ENCODE measurements at regions not wholly inside any gene's neighbourhood (a gene's known extent, or its start where the extent isn't known, plus 50 kb on each side); places are given as distances from the start of the nearest gene placed in this dataset.

- Mint-ChIP-seq H3K27me3 (ENCODE audit: insufficient read depth, unreplicated experiment) (peaks cover 4% of the 10 kb centered on the region), H3K4me3 (ENCODE audit: unreplicated experiment) (no peak overlapping the region), H3K36me3 (ENCODE audit: insufficient read depth, unreplicated experiment) (no peaks in the 10 kb centered on the region), H3K27ac (ENCODE audit: unreplicated experiment) (no peak overlapping the region), H3K4me1 (ENCODE audit: low read depth, unreplicated experiment) (no peaks in the 10 kb centered on the region), H3K9me3 (ENCODE audit: unreplicated experiment) (no peaks in the 10 kb centered on the region)
- BruUV-seq (replicated peaks) = no TSS peak
- no peak for DNase-seq
- no peak overlapping the region for H3K4me3 ChIP-seq (ENCODE audit: low read depth, low read length)
- no peaks in the 10 kb centered on the region for H3K27me3 ChIP-seq (replicated peaks; ENCODE audit: control insufficient read depth, insufficient read depth, low read length)
- ChIA-PET CTCF (no interaction called here), POLR2A (no interaction called here)
- H3K36me3 ChIP-seq (ENCODE audit: control insufficient read depth, insufficient read depth, low read length) = no peaks in the 10 kb centered on the region
- H3K4me1 ChIP-seq = no peaks in the 10 kb centered on the region
- no peaks in the 10 kb centered on the region for H3K9me3 ChIP-seq
- TF ChIP-seq, protein P1, sequence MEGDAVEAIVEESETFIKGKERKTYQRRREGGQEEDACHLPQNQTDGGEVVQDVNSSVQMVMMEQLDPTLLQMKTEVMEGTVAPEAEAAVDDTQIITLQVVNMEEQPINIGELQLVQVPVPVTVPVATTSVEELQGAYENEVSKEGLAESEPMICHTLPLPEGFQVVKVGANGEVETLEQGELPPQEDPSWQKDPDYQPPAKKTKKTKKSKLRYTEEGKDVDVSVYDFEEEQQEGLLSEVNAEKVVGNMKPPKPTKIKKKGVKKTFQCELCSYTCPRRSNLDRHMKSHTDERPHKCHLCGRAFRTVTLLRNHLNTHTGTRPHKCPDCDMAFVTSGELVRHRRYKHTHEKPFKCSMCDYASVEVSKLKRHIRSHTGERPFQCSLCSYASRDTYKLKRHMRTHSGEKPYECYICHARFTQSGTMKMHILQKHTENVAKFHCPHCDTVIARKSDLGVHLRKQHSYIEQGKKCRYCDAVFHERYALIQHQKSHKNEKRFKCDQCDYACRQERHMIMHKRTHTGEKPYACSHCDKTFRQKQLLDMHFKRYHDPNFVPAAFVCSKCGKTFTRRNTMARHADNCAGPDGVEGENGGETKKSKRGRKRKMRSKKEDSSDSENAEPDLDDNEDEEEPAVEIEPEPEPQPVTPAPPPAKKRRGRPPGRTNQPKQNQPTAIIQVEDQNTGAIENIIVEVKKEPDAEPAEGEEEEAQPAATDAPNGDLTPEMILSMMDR (IDR thresholded peaks at IDR 0.05; ENCODE audit: insufficient read depth in 1 of 2, low read depth in 1 of 2, low read length in 1 of 2, severe bottlenecking in 1 of 2, unreplicated experiment in 1 of 2) = no peak
- intact Hi-C loops (cut with micrococcal nuclease; ENCODE audit: unreplicated experiment) = no loop called here
Observed at GRCh38 chr18:30632071-30632698, 410.4 kb downstream of the DSC3 start.

- intact Hi-C loops (cut with micrococcal nuclease; ENCODE audit: unreplicated experiment) = no loop called here
- H3K4me1 ChIP-seq = no peaks in the 10 kb centered on the region
- H3K4me3 Mint-ChIP-seq (ENCODE audit: unreplicated experiment) = no peak overlapping the region
Observed at GRCh38 chr18:30625961-30626360, 416.6 kb downstream of the DSC3 start.

GRCh38 chr18:30623401-30624065 is 419.0 kb downstream of the DSC3 start:
- Histone ChIP-seq H3K4me1 (no peaks in the 10 kb centered on the region), H3K36me3 (ENCODE audit: control insufficient read depth, insufficient read depth, low read length) (no peaks in the 10 kb centered on the region), H3K27me3 (replicated peaks; ENCODE audit: control insufficient read depth, insufficient read depth, low read length) (no peaks in the 10 kb centered on the region), H3K4me3 (ENCODE audit: low read depth, low read length) (no peak overlapping the region), H3K9me3 (no peaks in the 10 kb centered on the region)
- intact Hi-C loops (cut with micrococcal nuclease; ENCODE audit: unreplicated experiment) = no loop called here
- no peak overlapping the region for H3K4me3 Mint-ChIP-seq (ENCODE audit: unreplicated experiment)
- no TSS peak for BruUV-seq (replicated peaks)
- no peak overlapping the region for H3K27ac Mint-ChIP-seq (ENCODE audit: unreplicated experiment)
- ChIA-PET CTCF (no interaction called here), POLR2A (no interaction called here)
- no peaks in the 10 kb centered on the region for H3K4me1 Mint-ChIP-seq (ENCODE audit: low read depth, unreplicated experiment)
- no peaks in the 10 kb centered on the region for H3K9me3 Mint-ChIP-seq (ENCODE audit: unreplicated experiment)
- peaks cover 5% of the 10 kb centered on the region for H3K27me3 Mint-ChIP-seq (ENCODE audit: insufficient read depth, unreplicated experiment)
- DNase-seq = no peak
- H3K36me3 Mint-ChIP-seq (ENCODE audit: insufficient read depth, unreplicated experiment) = no peaks in the 10 kb centered on the region
- TF ChIP-seq, protein P1 (IDR thresholded peaks at IDR 0.05; ENCODE audit: insufficient read depth in 1 of 2, low read depth in 1 of 2, low read length in 1 of 2, severe bottlenecking in 1 of 2, unreplicated experiment in 1 of 2) = no peak

More at GRCh38 chr18:30625961-30626360, 416.6 kb downstream of the DSC3 start:
- POLR2A ChIA-PET = no interaction called here
- Mint-ChIP-seq H3K4me1 (ENCODE audit: low read depth, unreplicated experiment) (no peaks in the 10 kb centered on the region), H3K27me3 (ENCODE audit: insufficient read depth, unreplicated experiment) (peaks cover 8% of the 10 kb centered on the region), H3K27ac (ENCODE audit: unreplicated experiment) (no peak overlapping the region), H3K9me3 (ENCODE audit: unreplicated experiment) (no peaks in the 10 kb centered on the region), H3K36me3 (ENCODE audit: insufficient read depth, unreplicated experiment) (no peaks in the 10 kb centered on the region)
- H3K36me3 ChIP-seq (ENCODE audit: control insufficient read depth, insufficient read depth, low read length) = no peaks in the 10 kb centered on the region
- CTCF ChIA-PET = no interaction called here
- H3K27me3 ChIP-seq (replicated peaks; ENCODE audit: control insufficient read depth, insufficient read depth, low read length) = no peaks in the 10 kb centered on the region
- TF ChIP-seq, protein P1 (IDR thresholded peaks at IDR 0.05; ENCODE audit: insufficient read depth in 1 of 2, low read depth in 1 of 2, low read length in 1 of 2, severe bottlenecking in 1 of 2, unreplicated experiment in 1 of 2) = no peak
- BruUV-seq (replicated peaks) = no TSS peak
- no peak overlapping the region for H3K4me3 ChIP-seq (ENCODE audit: low read depth, low read length)
- DNase-seq = no peak
- no peaks in the 10 kb centered on the region for H3K9me3 ChIP-seq
